HG03342 (cell line): ENCODE measurements at regions not wholly inside any gene's neighbourhood (a gene's known extent, or its start where the extent isn't known, plus 50 kb on each side); places are given as distances from the start of the nearest gene placed in this dataset.
"Not testable (repeated sequence)": the region's sequence is repeated elsewhere in the genome, so short reads cannot be mapped to it uniquely, and the experiment has no call there.

Experiments
- ATAC-seq: cut with Tn5 transposase; IDR thresholded peaks from one replicate; pipeline ENCODE4 v1.9.1; 2021; ENCODE audit warnings: mild to moderate bottlenecking, moderate library complexity; ENCODE audit not compliant: unreplicated experiment

DNA sequence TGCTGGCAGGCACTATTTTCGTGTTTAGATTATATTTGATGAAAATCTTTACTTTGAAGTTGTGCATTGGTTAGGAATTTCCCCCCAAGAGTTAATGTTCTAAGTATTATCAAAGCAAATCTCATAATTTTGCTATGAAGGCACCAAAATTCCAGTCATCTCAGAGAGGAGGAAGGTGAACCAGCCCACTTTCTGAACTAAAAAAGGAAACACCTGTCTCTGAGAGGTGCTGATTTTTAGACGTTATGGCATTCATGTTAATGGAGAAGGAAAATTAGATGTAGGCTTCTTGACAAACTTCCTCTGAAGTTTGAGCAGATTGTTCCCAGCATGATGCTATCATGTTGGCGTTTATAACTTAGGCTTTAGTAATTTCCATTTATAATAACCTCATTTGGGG lies 432.9 kb upstream of the ACTBL2 start:
- no peak for ATAC-seq

GRCh38 chr5:57911438-57911837 lies 428.8 kb upstream of the ACTBL2 start:
- ATAC-seq, result no peak

- no peak for ATAC-seq
Measured at GRCh38 chr5:57906671-57907070, 424.1 kb upstream of the ACTBL2 start.

- ATAC-seq, result no peak
Measured at GRCh38 chr5:57903458-57903857, 420.8 kb upstream of the ACTBL2 start.

GRCh38 chr5:57902095-57902494 lies 419.5 kb upstream of the ACTBL2 start:
- no peak for ATAC-seq

DNA sequence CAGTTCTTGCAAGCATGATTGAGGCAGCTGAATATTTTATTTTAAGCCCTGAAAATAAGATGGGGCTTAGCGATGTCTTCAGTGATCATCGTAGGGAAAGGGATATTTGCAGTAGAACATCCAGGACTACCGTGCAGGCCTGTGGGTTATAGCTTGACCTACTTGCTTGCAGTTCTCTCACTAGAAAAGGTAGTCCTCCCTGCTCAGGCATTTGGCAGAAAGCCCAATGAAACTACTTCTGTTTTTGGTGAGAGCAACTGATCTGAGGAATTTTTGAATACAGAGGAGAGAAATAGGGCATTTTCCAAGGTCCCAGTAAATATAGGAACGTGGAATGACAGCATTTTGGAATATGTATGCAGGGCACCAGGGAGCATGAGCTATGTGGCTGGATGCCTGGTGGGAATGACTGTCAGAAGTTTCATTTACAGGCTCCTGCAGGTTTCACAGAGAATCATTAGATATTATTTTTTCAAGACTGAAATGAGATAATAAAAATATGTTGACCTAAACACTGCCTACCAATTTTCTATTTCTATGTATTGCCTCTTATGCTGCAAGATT lies 417.9 kb upstream of the ACTBL2 start:
- ATAC-seq, result no peak

GRCh38 chr5:57896576-57896975 lies 414.0 kb upstream of the ACTBL2 start:
- no peak for ATAC-seq

GRCh38 chr5:57895766-57896165 lies 413.2 kb upstream of the ACTBL2 start:
- no peak for ATAC-seq

DNA sequence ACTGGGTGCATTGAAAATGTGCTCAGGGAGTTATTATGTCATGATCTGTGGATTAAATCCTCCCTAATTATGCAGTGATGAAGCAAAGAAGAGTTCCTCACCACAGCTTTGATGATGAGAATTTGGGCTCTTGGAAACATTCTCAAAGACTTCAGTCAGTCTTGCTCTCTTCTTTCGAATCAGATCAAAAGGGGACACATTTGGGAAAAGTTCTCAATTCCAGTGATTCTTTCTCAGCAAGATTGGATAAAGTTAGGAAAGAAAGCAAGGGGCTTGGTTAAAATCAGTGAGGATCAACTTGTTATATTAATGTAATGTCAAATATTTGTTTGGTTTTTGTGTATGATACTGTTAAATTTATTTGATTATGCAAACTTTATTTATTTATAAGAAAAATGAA lies 411.3 kb upstream of the ACTBL2 start:
- ATAC-seq, result no peak

DNA sequence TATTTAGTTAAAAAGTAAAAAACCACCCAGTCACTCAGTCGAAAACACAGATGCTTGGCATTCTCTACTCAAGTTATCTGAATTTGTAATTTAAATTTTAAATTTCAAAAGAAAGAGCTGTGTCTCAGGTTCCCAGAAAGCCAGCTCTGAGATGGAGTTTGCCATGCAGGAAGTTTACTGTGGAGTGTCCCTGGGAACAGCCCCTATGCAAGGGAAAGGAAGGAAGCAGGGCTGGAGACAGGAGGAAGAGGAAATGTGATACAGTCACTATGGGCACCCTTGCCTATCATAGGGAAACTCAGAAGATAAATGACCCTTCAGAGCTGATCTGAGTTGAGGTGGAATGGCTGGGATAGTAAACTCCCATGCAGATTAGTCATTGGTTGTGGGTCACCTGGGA lies 408.8 kb upstream of the ACTBL2 start:
- ATAC-seq, result no peak

GRCh38 chr5:57889558-57889957 lies 406.9 kb upstream of the ACTBL2 start:
- ATAC-seq, result no peak

DNA sequence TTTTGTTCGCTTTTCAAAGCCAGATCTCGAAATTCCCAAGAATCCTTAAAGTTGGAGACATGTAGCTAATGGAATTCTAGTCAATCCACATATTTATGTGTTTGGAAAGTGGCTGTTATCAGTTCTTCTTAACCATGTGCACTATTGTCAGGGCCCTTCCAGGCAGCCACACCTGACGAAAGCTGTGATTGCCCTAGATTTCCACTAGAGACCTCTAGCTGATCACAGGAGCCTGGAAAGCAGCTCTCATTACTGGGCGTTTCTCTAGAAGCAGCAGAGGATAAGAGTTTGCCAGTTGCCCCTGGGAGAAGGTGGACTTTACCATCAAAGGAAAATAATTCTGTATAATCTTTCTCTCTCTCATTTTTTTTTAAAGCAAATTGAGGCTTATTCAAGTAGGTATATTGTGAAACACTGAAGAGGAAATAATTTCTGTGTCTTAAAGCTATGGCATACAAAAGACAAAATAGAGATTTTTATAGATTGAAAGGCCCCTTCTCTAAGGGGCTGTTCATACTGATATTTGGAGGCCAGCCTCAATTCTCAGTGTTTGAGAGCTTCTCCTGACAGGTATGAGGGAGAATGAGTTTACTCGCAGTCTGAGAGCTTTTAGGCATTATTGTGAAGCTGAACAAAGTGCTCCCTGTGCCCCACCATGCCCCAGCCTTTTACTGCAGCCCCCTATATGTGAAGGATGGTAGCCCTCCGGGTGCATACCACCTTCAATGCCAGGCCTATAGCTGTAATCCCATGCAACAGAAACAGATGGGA lies 405.4 kb upstream of the ACTBL2 start:
- no peak for ATAC-seq

DNA sequence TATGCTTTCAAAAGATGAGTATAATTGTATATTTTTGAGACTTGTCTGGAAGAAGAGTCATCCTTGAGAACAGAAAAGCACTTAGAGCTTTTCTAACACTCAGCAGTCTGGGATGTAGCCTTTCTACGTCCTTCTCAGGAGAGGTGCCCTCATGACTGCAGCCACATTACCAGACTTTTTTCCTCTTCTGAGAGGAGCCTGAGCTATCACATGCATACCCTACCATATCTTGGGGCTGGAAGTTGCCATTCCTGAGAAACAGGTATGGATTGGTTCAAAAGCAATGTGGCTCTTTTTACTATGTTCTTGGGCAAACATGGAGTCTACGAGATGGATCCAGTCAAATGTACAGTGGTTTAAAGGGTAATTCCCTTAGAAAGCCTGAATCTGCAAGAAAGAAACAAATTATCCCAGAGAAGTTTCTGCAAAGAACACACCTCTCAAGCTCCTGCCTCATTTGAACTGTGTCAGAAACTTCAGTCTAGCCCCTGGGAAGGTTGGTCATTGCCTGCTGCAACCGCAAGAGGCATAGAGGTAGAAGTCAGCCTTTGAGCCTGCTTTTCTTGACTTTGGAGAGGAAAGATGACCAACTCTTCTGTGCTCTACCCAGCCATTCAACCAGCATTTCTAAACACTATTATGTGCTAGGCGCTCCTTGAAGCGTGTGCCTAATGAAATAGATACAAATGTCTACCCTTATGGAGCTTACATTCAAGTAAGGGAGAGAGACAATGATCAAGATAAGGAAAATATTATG lies 401.9 kb upstream of the ACTBL2 start:
- no peak for ATAC-seq

- ATAC-seq, result no peak
Measured at GRCh38 chr5:57880216-57880615, 397.6 kb upstream of the ACTBL2 start.

- no peak for ATAC-seq
Measured at GRCh38 chr5:57878301-57878722, 395.7 kb upstream of the ACTBL2 start.

GRCh38 chr5:57871496-57871895 lies 388.9 kb upstream of the ACTBL2 start:
- no peak for ATAC-seq

- ATAC-seq, result not testable (repeated sequence)
Measured at GRCh38 chr5:57870267-57870666, 387.7 kb upstream of the ACTBL2 start.

- ATAC-seq, result no peak
Measured at GRCh38 chr5:57863661-57864060, 381.1 kb upstream of the ACTBL2 start.

GRCh38 chr5:57862942-57863341 lies 380.3 kb upstream of the ACTBL2 start:
- ATAC-seq, result no peak

DNA sequence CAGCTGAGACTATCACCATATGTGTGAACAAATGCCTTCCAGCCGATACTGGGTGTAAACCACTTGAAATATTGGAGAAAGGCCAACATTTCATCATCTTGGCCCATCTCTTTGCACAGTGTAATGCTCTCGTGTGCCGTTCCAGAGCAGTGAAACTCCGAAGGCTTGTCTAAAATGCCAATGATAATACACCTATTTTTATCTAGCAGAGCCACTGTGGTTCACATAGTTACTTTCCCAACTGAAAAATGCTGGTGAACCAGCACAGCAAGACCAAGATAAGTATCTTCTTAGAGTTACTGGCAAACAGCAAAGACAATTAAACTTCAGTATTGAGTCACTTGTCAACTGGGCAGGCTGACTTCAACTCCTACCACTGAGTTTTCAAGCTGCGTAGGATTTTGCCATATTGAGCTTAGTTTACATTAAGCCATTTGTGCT lies 379.9 kb upstream of the ACTBL2 start:
- ATAC-seq, result no peak

DNA sequence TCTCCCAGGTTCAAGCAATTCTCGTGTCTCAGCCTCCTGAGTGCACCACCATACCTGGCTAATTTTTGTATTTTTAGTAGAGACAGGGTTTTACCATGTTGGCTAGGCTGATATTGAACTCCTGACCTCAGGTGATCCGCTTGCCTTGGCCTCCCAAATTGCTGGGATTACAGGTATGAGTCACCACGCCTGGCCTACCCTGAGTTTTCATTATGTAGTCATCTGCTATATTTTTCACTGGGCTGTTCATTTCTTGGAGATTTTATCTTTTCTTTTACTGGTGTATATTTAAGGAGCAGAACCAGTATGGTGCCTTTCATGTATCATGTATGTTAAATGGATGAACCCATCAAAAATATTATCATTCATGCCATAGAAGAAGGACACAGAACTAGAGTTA lies 377.0 kb upstream of the ACTBL2 start:
- no peak for ATAC-seq

- ATAC-seq, result no peak
Measured at GRCh38 chr5:57858905-57859304, 376.3 kb upstream of the ACTBL2 start.
